H1 (cell line): ENCODE measurements at regions not wholly inside any gene's neighbourhood (a gene's known extent, or its start where the extent isn't known, plus 50 kb on each side); places are given as distances from the start of the nearest gene placed in this dataset.
"Not testable (repeated sequence)": the region's sequence is repeated elsewhere in the genome, so short reads cannot be mapped to it uniquely, and the experiment has no call there.

Experiments
- CTCF ChIA-PET: fragments of 300-600 bp; sonication (Branson Sonifier 250); formaldehyde crosslinking; loops from one replicate; lab custom pipeline; 2021; ENCODE audit not compliant: partially characterized antibody; lab: Charles Lee
- POLR2A ChIA-PET: fragments of 300-600 bp; sonication (Branson Sonifier 250); formaldehyde crosslinking; loops from one replicate; lab custom pipeline; 2021; ENCODE audit warnings: inconsistent platforms; ENCODE audit not compliant: partially characterized antibody; lab: Charles Lee
- DNase-seq, 2 experiments: peaks; one replicate each; pipeline versions ENCODE4 v3.0.0 to v3.0.0-alpha.2; 2010 to 2022; ENCODE audit warnings: low spot score in 2 of 2, low read depth in 1 of 2, mixed read lengths in 1 of 2
- FAIRE-seq: peaks from 2 replicates; lab custom pipeline; 2011; peaks lifted over from hg19 to GRCh38; lab: Jason Lieb, UNC
- H2AFZ ChIP-seq: 2 replicates; pipeline ENCODE4 v1.8.1; 2012; ENCODE audit warnings: low read length, inconsistent platforms
- H2AK5ac ChIP-seq: 2 replicates; pipeline ENCODE4 v1.6.1; 2013; ENCODE audit warnings: low read depth, low read length
- H2BK120ac ChIP-seq: replicated peaks from 2 replicates; pipeline ENCODE3; 2013; ENCODE audit warnings: low read depth, low read length, inconsistent platforms
- H2BK12ac ChIP-seq: 2 replicates; pipeline ENCODE4 v1.6.1; 2013; ENCODE audit warnings: low read depth, low read length
- H2BK15ac ChIP-seq: 2 replicates; pipeline ENCODE4 v1.6.1; 2013; ENCODE audit warnings: low read length
- H2BK20ac ChIP-seq: 2 replicates; pipeline ENCODE4 v1.6.1; 2013; ENCODE audit warnings: low read length
- H2BK5ac ChIP-seq: 2 replicates; pipeline ENCODE4 v1.6.1; 2013; ENCODE audit warnings: low read depth, low read length
- H3K14ac ChIP-seq: 2 replicates; pipeline ENCODE4 v1.6.1; 2013; ENCODE audit warnings: inconsistent platforms; ENCODE audit not compliant: insufficient read length
- H3K18ac ChIP-seq: 2 replicates; pipeline ENCODE4 v1.6.1; 2013; ENCODE audit warnings: low read length; ENCODE audit errors: extremely low read depth
- H3K23ac ChIP-seq: 2 replicates; pipeline ENCODE4 v1.6.1; 2013; ENCODE audit warnings: inconsistent platforms; ENCODE audit not compliant: insufficient read length
- H3K23me2 ChIP-seq: 2 replicates; pipeline ENCODE4 v1.6.1; 2013; ENCODE audit warnings: low read depth, low read length
- H3K27ac ChIP-seq: 2 replicates; pipeline ENCODE4 v1.6.1; 2011; ENCODE audit warnings: low read depth, low read length, inconsistent platforms
- H3K27me3 ChIP-seq, 4 experiments: replicated peaks in 1 of 4; 1 replicate in 1 of 4; 2 replicates in 3 of 4; pipeline versions ENCODE4 v1.6.1 to v1.8.1; 2011 to 2013; ENCODE audit warnings: low read length in 3 of 4, mild to moderate bottlenecking in 3 of 4, inconsistent platforms in 2 of 4, mixed read lengths in 2 of 4, moderate library complexity in 1 of 4; ENCODE audit not compliant: control insufficient read depth in 3 of 4, insufficient read depth in 3 of 4; ENCODE audit errors: extremely low read depth in 1 of 4
- H3K36me3 ChIP-seq, 4 experiments: 2 replicates each; pipeline versions ENCODE4 v1.6.1 to v1.8.1; 2011 to 2013; ENCODE audit warnings: mild to moderate bottlenecking in 4 of 4, low read length in 3 of 4, moderate library complexity in 2 of 4, control low read depth in 1 of 4, inconsistent platforms in 1 of 4; ENCODE audit not compliant: insufficient read depth in 4 of 4, control insufficient read depth in 2 of 4
- H3K4ac ChIP-seq: replicated peaks from 2 replicates; pipeline ENCODE3; 2013; ENCODE audit warnings: low read length, low read depth, mixed read lengths, inconsistent platforms; ENCODE audit not compliant: insufficient read length
- H3K4me1 ChIP-seq, 4 experiments: replicated peaks in 1 of 4; 1 replicate in 1 of 4; 2 replicates in 3 of 4; pipeline versions ENCODE4 v1.6.1 to v1.8.1; 2011 to 2013; ENCODE audit warnings: low read length in 3 of 4, inconsistent platforms in 2 of 4, mixed read lengths in 1 of 4; ENCODE audit not compliant: insufficient read depth in 4 of 4, control insufficient read depth in 3 of 4
- H3K4me2 ChIP-seq, 2 experiments: 2 replicates each; pipeline versions ENCODE4 v1.6.1 to v1.8.1; 2011 to 2013; ENCODE audit warnings: low read depth in 2 of 2, low read length in 2 of 2, control low read depth in 1 of 2, inconsistent platforms in 1 of 2, mild to moderate bottlenecking in 1 of 2; ENCODE audit not compliant: insufficient read depth in 1 of 2
- H3K4me3 ChIP-seq, 4 experiments: fragments of 200-600, 300-600 bp in 1 of 4; sonication (generic), shearing (Covaris generic), sonication (Bioruptor Twin) in 1 of 4; 2 replicates each; pipeline versions ENCODE4 v1.5.1 to v1.8.1; 2011 to 2016; ENCODE audit warnings: low read length in 4 of 4, low read depth in 3 of 4, control low read depth in 2 of 4, inconsistent platforms in 2 of 4, mild to moderate bottlenecking in 2 of 4, mixed read lengths in 1 of 4, moderate library complexity in 1 of 4; ENCODE audit not compliant: insufficient read depth in 2 of 4; ENCODE audit errors: extremely low read depth in 1 of 4
- H3K56ac ChIP-seq: replicated peaks from 2 replicates; pipeline ENCODE3; 2013; ENCODE audit warnings: low read depth, mild to moderate bottlenecking, mixed read lengths, low read length, inconsistent platforms; ENCODE audit not compliant: insufficient read length
- H3K79me1 ChIP-seq: 2 replicates; pipeline ENCODE4 v1.6.1; 2013; ENCODE audit warnings: low read depth, low read length, control low read depth
- H3K79me2 ChIP-seq, 2 experiments: 2 replicates each; pipeline versions ENCODE4 v1.6.1 to v1.8.1; 2012 to 2013; ENCODE audit warnings: low read length in 2 of 2, mild to moderate bottlenecking in 2 of 2, inconsistent platforms in 1 of 2; ENCODE audit not compliant: insufficient read depth in 2 of 2, control insufficient read depth in 1 of 2
- H3K9ac ChIP-seq, 4 experiments: replicated peaks in 1 of 4; 1 replicate in 1 of 4; 2 replicates in 3 of 4; pipeline versions ENCODE4 v1.6.1 to v1.8.1; 2011 to 2013; ENCODE audit warnings: low read depth in 3 of 4, low read length in 3 of 4, control low read depth in 2 of 4, mild to moderate bottlenecking in 2 of 4, moderate library complexity in 2 of 4, inconsistent platforms in 1 of 4; ENCODE audit errors: extremely low read depth in 1 of 4
- H3K9me3 ChIP-seq, 2 experiments: 2 replicates each; pipeline versions ENCODE4 v1.6.1 to v1.8.1; 2012 to 2013; ENCODE audit warnings: mild to moderate bottlenecking in 2 of 2, moderate library complexity in 2 of 2, control low read depth in 1 of 2, inconsistent platforms in 1 of 2, low read depth in 1 of 2, low read length in 1 of 2, mixed read lengths in 1 of 2; ENCODE audit not compliant: insufficient read depth in 2 of 2
- H4K20me1 ChIP-seq, 2 experiments: replicated peaks in 1 of 2; 2 replicates each; pipeline versions ENCODE3 to v1.8.1; 2011 to 2013; ENCODE audit warnings: inconsistent platforms in 2 of 2, low read length in 2 of 2, mild to moderate bottlenecking in 1 of 2; ENCODE audit not compliant: insufficient read depth in 2 of 2, control insufficient read depth in 1 of 2
- H4K5ac ChIP-seq: 2 replicates; pipeline ENCODE4 v1.6.1; 2013; ENCODE audit warnings: low read length, low read depth, mixed read lengths, inconsistent platforms; ENCODE audit not compliant: insufficient read length
- H4K8ac ChIP-seq: 2 replicates; pipeline ENCODE4 v1.8.0; 2013; ENCODE audit warnings: mild to moderate bottlenecking, moderate library complexity, low read length, inconsistent platforms; ENCODE audit not compliant: insufficient read depth; ENCODE audit errors: extremely low read depth
- H4K91ac ChIP-seq: replicated peaks from 2 replicates; pipeline ENCODE3; 2013; ENCODE audit warnings: low read length, mixed read lengths, inconsistent platforms; ENCODE audit not compliant: insufficient read length
- WGBS, 2 experiments: shearing (Covaris generic) in 1 of 2; methylation state at CpG; one replicate each; pipeline versions ENCODE4 v1.1.6 to v1.1.7; 2013 to 2015; ENCODE audit warnings: low lambda C conversion rate in 2 of 2, mixed read lengths in 2 of 2, inconsistent platforms in 1 of 2, low coverage in 1 of 2, missing lambda C conversion rate in 1 of 2; ENCODE audit not compliant: insufficient replicate concordance in 2 of 2, insufficient coverage in 1 of 2, insufficient read length in 1 of 2; ENCODE audit errors: extremely low coverage in 1 of 2, missing lambda C conversion rate in 1 of 2; 5-methylcytosine and 5-hydroxymethylcytosine counted together

- H3K18ac ChIP-seq, H3K4me3 ChIP-seq, FAIRE-seq, H3K36me3 ChIP-seq, H3K4ac ChIP-seq, H3K23ac ChIP-seq, CTCF ChIA-PET, H3K14ac ChIP-seq, H3K27me3 ChIP-seq, H2BK12ac ChIP-seq, H2BK120ac ChIP-seq, H4K20me1 ChIP-seq, H3K27ac ChIP-seq, H2BK15ac ChIP-seq, H3K23me2 ChIP-seq, H4K91ac ChIP-seq, H2AFZ ChIP-seq, H3K4me1 ChIP-seq, H4K5ac ChIP-seq, H3K9ac ChIP-seq, H3K79me1 ChIP-seq, H3K56ac ChIP-seq, H2BK5ac ChIP-seq, DNase-seq, H2AK5ac ChIP-seq, H4K8ac ChIP-seq, H3K79me2 ChIP-seq, H2BK20ac ChIP-seq, H3K4me2 ChIP-seq: not testable (repeated sequence)
- POLR2A ChIA-PET: interaction anchor here (1.2 kb wide), 1 partner anchor 56 kb away, joined by 3 read pairs; no protein-coding TSS in a partner anchor
- H3K9me3 ChIP-seq: peaks cover 13 to 19% of the 10 kb centered on the region in 2 experiments; a peak in 2 of 4 replicates
- 89% methylated on average over 7 of the region's 7 CpGs; no CpG with 5 or more reads in 1 of the 2 experiments for WGBS, 2 experiments
These were observed 1473.4 kb upstream of the SEL1L start for GRCh38 chr14:83007052-83007451.
